ENCODE measurements at regions not wholly inside any gene's neighbourhood (a gene's known extent, or its start where the extent isn't known, plus 50 kb on each side); places are given as distances from the start of the nearest gene placed in this dataset.

- no peak for DNase-seq
- TF ChIP-seq CTCF (IDR thresholded peaks at IDR 0.05; ENCODE audit: low read depth, low read length, missing control alignments), result no peak
- no peak overlapping the region for H3K4me3 ChIP-seq (ENCODE audit: low read depth, low read length)
- no peaks in the 10 kb centered on the region for H3K27me3 ChIP-seq (replicated peaks)
- no peak overlapping the region for H3K27ac ChIP-seq
- no peaks in the 10 kb centered on the region for H3K36me3 ChIP-seq (replicated peaks)
- in situ Hi-C loops (cut with HindIII; ENCODE audit: low pct_ligation_motif_present, low sequenced_read_pairs), result no loop called here
These were observed 658.4 kb downstream of the TBC1D32 start for GRCh38 chr6:120675886-120676285.

GRCh38 chr6:120671519-120671918, 662.8 kb downstream of the TBC1D32 start:
- H3K27ac ChIP-seq, result no peak overlapping the region
- no peak for DNase-seq
- no peak overlapping the region for H3K4me3 ChIP-seq (ENCODE audit: low read depth, low read length)
- in situ Hi-C loops (cut with HindIII; ENCODE audit: low pct_ligation_motif_present, low sequenced_read_pairs), result no loop called here
- H3K27me3 ChIP-seq (replicated peaks), result no peaks in the 10 kb centered on the region
- H3K36me3 ChIP-seq (replicated peaks), result no peaks in the 10 kb centered on the region
- no peak for TF ChIP-seq CTCF (IDR thresholded peaks at IDR 0.05; ENCODE audit: low read depth, low read length, missing control alignments)

- H3K27me3 ChIP-seq (replicated peaks), result no peaks in the 10 kb centered on the region
- DNase-seq, result no peak
- in situ Hi-C loops (cut with HindIII; ENCODE audit: low pct_ligation_motif_present, low sequenced_read_pairs), result no loop called here
- no peak for TF ChIP-seq CTCF (IDR thresholded peaks at IDR 0.05; ENCODE audit: low read depth, low read length, missing control alignments)
- no peak overlapping the region for H3K27ac ChIP-seq
- no peaks in the 10 kb centered on the region for H3K36me3 ChIP-seq (replicated peaks)
- no peak overlapping the region for H3K4me3 ChIP-seq (ENCODE audit: low read depth, low read length)
These were observed 681.8 kb downstream of the TBC1D32 start for GRCh38 chr6:120652506-120652905.

GRCh38 chr6:120648713-120649112, 685.6 kb downstream of the TBC1D32 start:
- in situ Hi-C loops (cut with HindIII; ENCODE audit: low pct_ligation_motif_present, low sequenced_read_pairs), result no loop called here
- Histone ChIP-seq H3K27ac (no peak overlapping the region), H3K4me3 (ENCODE audit: low read depth, low read length) (no peak overlapping the region), H3K36me3 (replicated peaks) (no peaks in the 10 kb centered on the region), H3K27me3 (replicated peaks) (no peaks in the 10 kb centered on the region)
- DNase-seq, result no peak
- no peak for TF ChIP-seq CTCF (IDR thresholded peaks at IDR 0.05; ENCODE audit: low read depth, low read length, missing control alignments)

- Histone ChIP-seq H3K4me3 (ENCODE audit: low read depth, low read length) (no peak overlapping the region), H3K36me3 (replicated peaks) (no peaks in the 10 kb centered on the region), H3K27ac (no peak overlapping the region), H3K27me3 (replicated peaks) (no peaks in the 10 kb centered on the region)
- in situ Hi-C loops (cut with HindIII; ENCODE audit: low pct_ligation_motif_present, low sequenced_read_pairs), result no loop called here
- no peak for DNase-seq
- no peak for TF ChIP-seq CTCF (IDR thresholded peaks at IDR 0.05; ENCODE audit: low read depth, low read length, missing control alignments)
These were observed 688.2 kb downstream of the TBC1D32 start for GRCh38 chr6:120646101-120646500.

- in situ Hi-C loops (cut with HindIII; ENCODE audit: low pct_ligation_motif_present, low sequenced_read_pairs), result no loop called here
- TF ChIP-seq CTCF (IDR thresholded peaks at IDR 0.05; ENCODE audit: low read depth, low read length, missing control alignments), result no peak
- no peaks in the 10 kb centered on the region for H3K36me3 ChIP-seq (replicated peaks)
- no peak overlapping the region for H3K27ac ChIP-seq
- H3K4me3 ChIP-seq (ENCODE audit: low read depth, low read length), result no peak overlapping the region
- no peak for DNase-seq
- H3K27me3 ChIP-seq (replicated peaks), result no peaks in the 10 kb centered on the region
These were observed 701.3 kb downstream of the TBC1D32 start for GRCh38 chr6:120632975-120633374.

Measured in brain microvascular endothelial cell (primary cell).